B cell (primary cell): ENCODE measurements at regions not wholly inside any gene's neighbourhood (a gene's known extent, or its start where the extent isn't known, plus 50 kb on each side); places are given as distances from the start of the nearest gene placed in this dataset.

Experiments
- ATAC-seq: fragments of 200-7000 bp; cut with Tn5 transposase; one replicate; pipeline ENCODE4 v1.10.0; 2021; ENCODE audit warnings: low read depth, mild to moderate bottlenecking, moderate number of reproducible peaks, moderate library complexity
- CTCF ChIA-PET: fragments of 350-600 bp; sonication (Branson Sonifier 250); formaldehyde crosslinking; loops from one replicate; lab custom pipeline; 2021; ENCODE audit warnings: antibody characterized with exemption, inconsistent platforms; lab: Charles Lee
- POLR2A ChIA-PET: fragments of 350-600 bp; sonication (Branson Sonifier 250); formaldehyde crosslinking; loops from one replicate; lab custom pipeline; 2021; ENCODE audit warnings: antibody characterized with exemption; lab: Charles Lee
- DNase-seq: peaks from one replicate; pipeline ENCODE4 v3.0.0; 2013
- H2AFZ ChIP-seq: 2 replicates; pipeline ENCODE4 v1.6.1; 2012; ENCODE audit warnings: mild to moderate bottlenecking, low read depth, low read length; ENCODE audit not compliant: insufficient read depth, poor library complexity, severe bottlenecking
- H3K27ac ChIP-seq, 2 donors: 1 replicate in 1 of 2; 2 replicates in 1 of 2; pipeline ENCODE4 v1.5.1; 2012 to 2013; ENCODE audit warnings: low read length in 2 of 2, mild to moderate bottlenecking in 2 of 2, moderate library complexity in 1 of 2
- H3K27me3 ChIP-seq, 4 experiments: fragments of 200-600 bp in 1 of 4; sonication (generic) in 1 of 4; replicated peaks in 1 of 4; 1 replicate in 2 of 4; 2 replicates in 2 of 4; pipeline versions ENCODE4 v1.6.1 to v1.7.0; 2013 to 2016; ENCODE audit warnings: low read length in 3 of 4, mild to moderate bottlenecking in 2 of 4, mixed read lengths in 1 of 4, moderate library complexity in 1 of 4; ENCODE audit not compliant: insufficient read depth in 4 of 4, control insufficient read depth in 3 of 4; ENCODE audit errors: control extremely low read depth in 1 of 4
- H3K36me3 ChIP-seq, 2 experiments: replicated peaks in 1 of 2; 1 replicate in 1 of 2; 2 replicates in 1 of 2; pipeline versions ENCODE4 v1.6.1 to v1.7.1; 2013; ENCODE audit warnings: low read length in 1 of 2; ENCODE audit not compliant: insufficient read depth in 2 of 2, control insufficient read depth in 1 of 2; ENCODE audit errors: control extremely low read depth in 1 of 2, extremely low read depth in 1 of 2
- H3K4me1 ChIP-seq, 2 donors: fragments of 200-600 bp in 1 of 2; sonication (generic) in 1 of 2; 1 replicate in 1 of 2; 2 replicates in 1 of 2; pipeline versions ENCODE4 v1.5.1 to v1.6.1; 2013 to 2017; ENCODE audit warnings: low read length in 2 of 2; ENCODE audit not compliant: control insufficient read depth in 2 of 2, insufficient read depth in 2 of 2
- H3K4me2 ChIP-seq: replicated peaks from 2 replicates; pipeline ENCODE3; 2012; ENCODE audit warnings: mild to moderate bottlenecking, low read depth, low read length; ENCODE audit not compliant: poor library complexity, severe bottlenecking
- H3K4me3 ChIP-seq, 5 experiments: fragments of 200-600 bp in 1 of 5; sonication (generic) in 1 of 5; 1 replicate in 3 of 5; 2 replicates in 2 of 5; pipeline versions ENCODE4 v1.5.1 to v1.7.0; 2011 to 2016; ENCODE audit warnings: low read length in 4 of 5, mild to moderate bottlenecking in 4 of 5, low read depth in 2 of 5, control low read depth in 1 of 5, moderate library complexity in 1 of 5; ENCODE audit not compliant: insufficient read depth in 1 of 5; ENCODE audit errors: control extremely low read depth in 1 of 5, extremely low read depth in 1 of 5
- H3K79me2 ChIP-seq: fragments of 200-600 bp; sonication (generic); one replicate; pipeline ENCODE4 v1.6.0; 2016; ENCODE audit warnings: low read length; ENCODE audit not compliant: control insufficient read depth, insufficient read depth
- H3K9ac ChIP-seq: fragments of 200-600 bp; sonication (generic); 2 replicates; pipeline ENCODE4 v1.6.1; 2017; ENCODE audit warnings: mild to moderate bottlenecking, low read length, moderate library complexity
- H3K9me3 ChIP-seq, 3 donors: one replicate each; pipeline versions ENCODE4 v1.6.1 to v1.7.1; 2013; ENCODE audit warnings: low read length in 2 of 3; ENCODE audit not compliant: control insufficient read depth in 2 of 3, insufficient read depth in 1 of 3; ENCODE audit errors: control extremely low read depth in 1 of 3
- H4K20me1 ChIP-seq: 2 replicates; pipeline ENCODE4 v1.6.0; 2012; ENCODE audit warnings: mild to moderate bottlenecking, low read length; ENCODE audit not compliant: insufficient read depth, control insufficient read depth, poor library complexity, severe bottlenecking
- H3K27ac Mint-ChIP-seq: one replicate; pipeline ENCODE4 v1.8.0; 2021; ENCODE audit warnings: mixed read lengths
- H3K27me3 Mint-ChIP-seq: one replicate; pipeline ENCODE4 v1.8.0; 2021; ENCODE audit warnings: mixed read lengths
- H3K4me1 Mint-ChIP-seq: one replicate; pipeline ENCODE4 v1.8.0; 2021; ENCODE audit warnings: mixed read lengths
- H3K4me3 Mint-ChIP-seq: one replicate; pipeline ENCODE4 v1.8.0; 2021; ENCODE audit warnings: mixed read lengths
- H3K9me3 Mint-ChIP-seq: one replicate; pipeline ENCODE4 v1.8.0; 2022; ENCODE audit warnings: mixed read lengths; ENCODE audit not compliant: insufficient read depth
- EZH2 ChIP-seq: IDR thresholded peaks from 2 replicates; pipeline ENCODE4 v1.6.1; 2012; ENCODE audit warnings: borderline replicate concordance, low read depth, mild to moderate bottlenecking, moderate library complexity, low read length; ENCODE audit not compliant: insufficient read depth, poor library complexity, severe bottlenecking
- WGBS: methylation state at CpG from one replicate; pipeline ENCODE4 v1.1.5; 2013; ENCODE audit warnings: missing lambda C conversion rate; ENCODE audit not compliant: insufficient coverage; 5-methylcytosine and 5-hydroxymethylcytosine counted together
- intact Hi-C: fragments of 100-400 bp; cut with micrococcal nuclease; formaldehyde crosslinking; loops from one replicate; pipeline ENCODE4 v1.10.0; 2022
- TF ChIP-seq, protein P1 (sequence below): fragments of 200-600 bp; IDR thresholded peaks from one replicate; pipeline ENCODE4 v1.8.0; 2022; ENCODE audit warnings: antibody characterized with exemption, mild to moderate bottlenecking

DNA sequence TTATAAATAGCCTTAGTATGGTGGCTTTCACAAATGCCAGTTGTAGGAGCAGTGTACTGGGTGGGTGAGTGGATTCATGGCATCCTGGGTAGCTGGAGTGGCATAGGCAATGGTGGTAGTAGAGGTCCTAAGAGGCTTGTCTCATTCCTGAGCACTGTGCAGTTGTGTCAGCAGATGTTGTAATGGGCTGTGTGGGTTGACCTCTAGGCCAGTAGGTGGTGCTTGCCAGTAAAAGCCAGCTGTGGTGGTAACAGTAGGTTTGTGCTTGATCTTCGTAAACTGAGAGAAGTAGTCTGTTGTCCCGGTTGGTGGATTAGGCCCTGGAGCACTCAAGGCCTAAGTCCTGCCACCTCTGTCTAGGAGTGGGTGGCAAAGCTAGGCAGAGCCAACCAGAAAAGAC, 149.7 kb upstream of the SUCLG2 start:
- CTCF ChIA-PET: no interaction called here
- Histone ChIP-seq H3K9ac (no peak overlapping the region), H3K9me3 (peaks cover 0 to 20% (median 18%) of the 10 kb centered on the region in 3 donors), H4K20me1 (no peaks in the 10 kb centered on the region), H2AFZ (no peak overlapping the region), H3K79me2 (no peaks in the 10 kb centered on the region), H3K27ac (no peak overlapping the region), H3K4me2 (no peak overlapping the region), H3K36me3 (no peaks in the 10 kb centered on the region), H3K27me3 (no peaks in the 10 kb centered on the region), H3K4me1 (no peaks in the 10 kb centered on the region), H3K4me3 (no peak overlapping the region)
- no peak for TF ChIP-seq EZH2
- TF ChIP-seq, protein P1, sequence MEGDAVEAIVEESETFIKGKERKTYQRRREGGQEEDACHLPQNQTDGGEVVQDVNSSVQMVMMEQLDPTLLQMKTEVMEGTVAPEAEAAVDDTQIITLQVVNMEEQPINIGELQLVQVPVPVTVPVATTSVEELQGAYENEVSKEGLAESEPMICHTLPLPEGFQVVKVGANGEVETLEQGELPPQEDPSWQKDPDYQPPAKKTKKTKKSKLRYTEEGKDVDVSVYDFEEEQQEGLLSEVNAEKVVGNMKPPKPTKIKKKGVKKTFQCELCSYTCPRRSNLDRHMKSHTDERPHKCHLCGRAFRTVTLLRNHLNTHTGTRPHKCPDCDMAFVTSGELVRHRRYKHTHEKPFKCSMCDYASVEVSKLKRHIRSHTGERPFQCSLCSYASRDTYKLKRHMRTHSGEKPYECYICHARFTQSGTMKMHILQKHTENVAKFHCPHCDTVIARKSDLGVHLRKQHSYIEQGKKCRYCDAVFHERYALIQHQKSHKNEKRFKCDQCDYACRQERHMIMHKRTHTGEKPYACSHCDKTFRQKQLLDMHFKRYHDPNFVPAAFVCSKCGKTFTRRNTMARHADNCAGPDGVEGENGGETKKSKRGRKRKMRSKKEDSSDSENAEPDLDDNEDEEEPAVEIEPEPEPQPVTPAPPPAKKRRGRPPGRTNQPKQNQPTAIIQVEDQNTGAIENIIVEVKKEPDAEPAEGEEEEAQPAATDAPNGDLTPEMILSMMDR: no peak
- H3K27ac Mint-ChIP-seq: no peak overlapping the region
- peaks cover 29% of the 10 kb centered on the region for H3K27me3 Mint-ChIP-seq
- peaks cover 5% of the 10 kb centered on the region for H3K9me3 Mint-ChIP-seq
- WGBS: 94% methylated on average over 2 of the region's 2 CpGs
- H3K4me3 Mint-ChIP-seq: no peak overlapping the region
- no peaks in the 10 kb centered on the region for H3K4me1 Mint-ChIP-seq
- no peak for DNase-seq
- POLR2A ChIA-PET: no interaction called here
- no peak for ATAC-seq
- intact Hi-C loops: no loop called here

DNA sequence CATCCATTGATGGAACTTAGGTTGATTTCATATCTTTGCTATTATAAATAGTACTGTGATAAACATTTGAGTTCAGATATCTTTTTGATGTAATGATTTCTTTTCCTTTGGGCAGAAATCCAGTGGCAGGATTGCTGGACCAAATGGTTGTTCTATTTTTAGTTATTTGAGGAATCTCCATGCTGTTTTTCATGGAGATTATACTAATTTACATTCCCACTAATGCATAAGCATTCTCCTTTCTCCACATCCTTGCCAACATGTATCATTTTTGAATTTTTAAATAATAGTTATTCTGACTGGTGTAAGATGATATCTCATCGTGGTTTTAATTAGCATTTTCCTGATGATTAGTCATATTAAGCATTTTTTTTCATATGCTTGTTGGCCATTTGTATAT, 144.0 kb upstream of the SUCLG2 start:
- Mint-ChIP-seq H3K27me3 (peaks cover 18% of the 10 kb centered on the region), H3K27ac (no peak overlapping the region), H3K4me3 (no peak overlapping the region), H3K4me1 (no peaks in the 10 kb centered on the region), H3K9me3 (no peaks in the 10 kb centered on the region)
- intact Hi-C loops: no loop called here
- Histone ChIP-seq H3K36me3 (no peaks in the 10 kb centered on the region), H3K79me2 (no peaks in the 10 kb centered on the region), H3K4me1 (no peaks in the 10 kb centered on the region), H4K20me1 (no peaks in the 10 kb centered on the region), H3K27ac (no peak overlapping the region), H2AFZ (no peak overlapping the region), H3K9ac (no peak overlapping the region), H3K9me3 (peaks cover 0 to 10% (median 6%) of the 10 kb centered on the region in 3 donors), H3K27me3 (no peaks in the 10 kb centered on the region), H3K4me3 (no peak overlapping the region), H3K4me2 (no peak overlapping the region)
- POLR2A ChIA-PET: no interaction called here
- DNase-seq (no peak), ATAC-seq (no peak)
- CTCF ChIA-PET: interaction anchor here (1.6 kb wide), 1 partner anchor 8 kb away, joined by 4 read pairs; no protein-coding TSS in a partner anchor
- no peak for TF ChIP-seq EZH2
- TF ChIP-seq, protein P1: no peak
- WGBS: no CpG with 5 or more reads among the region's 1 CpG
